Prostate gland (tissue), 2 donors: ENCODE measurements at regions not wholly inside any gene's neighbourhood (a gene's known extent, or its start where the extent isn't known, plus 50 kb on each side); places are given as distances from the start of the nearest gene placed in this dataset.

Experiments used
- POLR2A ChIP-seq: fragments of 450-650 bp; IDR thresholded peaks from one replicate; pipeline ENCODE4 v1.6.1; 2016; ENCODE audit warnings: antibody characterized with exemption, mild to moderate bottlenecking
- POLR2AphosphoS5 ChIP-seq: sonication (generic); formaldehyde crosslinking; IDR thresholded peaks from one replicate; pipeline ENCODE4 v1.6.1; 2017; ENCODE audit warnings: antibody characterized with exemption
- TF ChIP-seq, protein P1 (sequence below), 4 experiments: fragments of 200-600 bp in 2 of 4; fragments of 450-650 bp in 2 of 4; sonication (generic) in 2 of 4; IDR thresholded peaks; 1 replicate in 3 of 4; 2 replicates in 1 of 4; pipeline ENCODE4 v1.5.1; 2016 to 2019; ENCODE audit warnings: antibody characterized with exemption in 4 of 4, mild to moderate bottlenecking in 2 of 4, moderate library complexity in 2 of 4

GRCh38 chr7:32809347-32809746 is 82.2 kb downstream of the KBTBD2 start:
- TF ChIP-seq, protein P1, sequence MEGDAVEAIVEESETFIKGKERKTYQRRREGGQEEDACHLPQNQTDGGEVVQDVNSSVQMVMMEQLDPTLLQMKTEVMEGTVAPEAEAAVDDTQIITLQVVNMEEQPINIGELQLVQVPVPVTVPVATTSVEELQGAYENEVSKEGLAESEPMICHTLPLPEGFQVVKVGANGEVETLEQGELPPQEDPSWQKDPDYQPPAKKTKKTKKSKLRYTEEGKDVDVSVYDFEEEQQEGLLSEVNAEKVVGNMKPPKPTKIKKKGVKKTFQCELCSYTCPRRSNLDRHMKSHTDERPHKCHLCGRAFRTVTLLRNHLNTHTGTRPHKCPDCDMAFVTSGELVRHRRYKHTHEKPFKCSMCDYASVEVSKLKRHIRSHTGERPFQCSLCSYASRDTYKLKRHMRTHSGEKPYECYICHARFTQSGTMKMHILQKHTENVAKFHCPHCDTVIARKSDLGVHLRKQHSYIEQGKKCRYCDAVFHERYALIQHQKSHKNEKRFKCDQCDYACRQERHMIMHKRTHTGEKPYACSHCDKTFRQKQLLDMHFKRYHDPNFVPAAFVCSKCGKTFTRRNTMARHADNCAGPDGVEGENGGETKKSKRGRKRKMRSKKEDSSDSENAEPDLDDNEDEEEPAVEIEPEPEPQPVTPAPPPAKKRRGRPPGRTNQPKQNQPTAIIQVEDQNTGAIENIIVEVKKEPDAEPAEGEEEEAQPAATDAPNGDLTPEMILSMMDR (IDR thresholded peaks at IDR 0.05), result no peak
- TF ChIP-seq POLR2A, result no peak
- no peak for TF ChIP-seq POLR2AphosphoS5
